ENCODE measurements at regions not wholly inside any gene's neighbourhood (a gene's known extent, or its start where the extent isn't known, plus 50 kb on each side); places are given as distances from the start of the nearest gene placed in this dataset.

DNA sequence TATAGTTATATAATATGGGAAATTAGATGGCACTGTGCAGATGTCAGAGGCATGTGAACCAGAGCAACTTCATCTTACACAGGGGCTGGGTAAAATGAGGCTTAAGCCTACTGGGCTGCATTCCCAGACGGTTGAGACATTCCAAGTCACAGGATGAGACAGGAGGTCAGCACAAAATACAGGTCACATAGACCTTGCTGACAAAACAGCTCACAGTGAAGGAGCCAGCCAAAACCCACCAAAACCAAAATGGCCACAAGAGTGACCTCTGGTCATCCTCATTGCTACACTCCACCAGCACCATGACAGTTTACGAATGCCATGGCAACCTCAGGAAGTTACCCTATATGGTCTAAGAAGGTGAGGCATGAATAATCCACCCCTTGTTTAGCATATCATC lies 479.4 kb downstream of the TLR4 start:
- DNase-seq (ENCODE audit: low read depth, low spot score) (no peak), ATAC-seq (no peak)
- Histone ChIP-seq H3K4me1 (ENCODE audit: control insufficient read depth, insufficient read depth, low read length) (no peaks in the 10 kb centered on the region), H3K9me3 (ENCODE audit: control insufficient read depth, insufficient read depth, low read depth, low read length) (no peaks in the 10 kb centered on the region), H3K36me3 (ENCODE audit: control insufficient read depth, insufficient read depth, low read length) (no peaks in the 10 kb centered on the region), H3K27me3 (ENCODE audit: control insufficient read depth, insufficient read depth, low read length) (no peaks in the 10 kb centered on the region), H3K27ac (ENCODE audit: low read length) (no peak overlapping the region), H3K4me3 (ENCODE audit: low read depth in 2 of 2, low read length in 2 of 2) (no peak overlapping the region)
- TF ChIP-seq TCF7L2 (IDR thresholded peaks at IDR 0.05; ENCODE audit: low read depth, low read length) (no peak), POLR2AphosphoS5 (IDR thresholded peaks at IDR 0.05; ENCODE audit: low read depth, low read length) (no peak), SIN3A (IDR thresholded peaks at IDR 0.05; ENCODE audit: borderline replicate concordance, insufficient read depth, low read depth, low read length) (no peak)
- TF ChIP-seq, protein P1, sequence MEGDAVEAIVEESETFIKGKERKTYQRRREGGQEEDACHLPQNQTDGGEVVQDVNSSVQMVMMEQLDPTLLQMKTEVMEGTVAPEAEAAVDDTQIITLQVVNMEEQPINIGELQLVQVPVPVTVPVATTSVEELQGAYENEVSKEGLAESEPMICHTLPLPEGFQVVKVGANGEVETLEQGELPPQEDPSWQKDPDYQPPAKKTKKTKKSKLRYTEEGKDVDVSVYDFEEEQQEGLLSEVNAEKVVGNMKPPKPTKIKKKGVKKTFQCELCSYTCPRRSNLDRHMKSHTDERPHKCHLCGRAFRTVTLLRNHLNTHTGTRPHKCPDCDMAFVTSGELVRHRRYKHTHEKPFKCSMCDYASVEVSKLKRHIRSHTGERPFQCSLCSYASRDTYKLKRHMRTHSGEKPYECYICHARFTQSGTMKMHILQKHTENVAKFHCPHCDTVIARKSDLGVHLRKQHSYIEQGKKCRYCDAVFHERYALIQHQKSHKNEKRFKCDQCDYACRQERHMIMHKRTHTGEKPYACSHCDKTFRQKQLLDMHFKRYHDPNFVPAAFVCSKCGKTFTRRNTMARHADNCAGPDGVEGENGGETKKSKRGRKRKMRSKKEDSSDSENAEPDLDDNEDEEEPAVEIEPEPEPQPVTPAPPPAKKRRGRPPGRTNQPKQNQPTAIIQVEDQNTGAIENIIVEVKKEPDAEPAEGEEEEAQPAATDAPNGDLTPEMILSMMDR (IDR thresholded peaks at IDR 0.05), result no peak
- TF ChIP-seq, protein P2, sequence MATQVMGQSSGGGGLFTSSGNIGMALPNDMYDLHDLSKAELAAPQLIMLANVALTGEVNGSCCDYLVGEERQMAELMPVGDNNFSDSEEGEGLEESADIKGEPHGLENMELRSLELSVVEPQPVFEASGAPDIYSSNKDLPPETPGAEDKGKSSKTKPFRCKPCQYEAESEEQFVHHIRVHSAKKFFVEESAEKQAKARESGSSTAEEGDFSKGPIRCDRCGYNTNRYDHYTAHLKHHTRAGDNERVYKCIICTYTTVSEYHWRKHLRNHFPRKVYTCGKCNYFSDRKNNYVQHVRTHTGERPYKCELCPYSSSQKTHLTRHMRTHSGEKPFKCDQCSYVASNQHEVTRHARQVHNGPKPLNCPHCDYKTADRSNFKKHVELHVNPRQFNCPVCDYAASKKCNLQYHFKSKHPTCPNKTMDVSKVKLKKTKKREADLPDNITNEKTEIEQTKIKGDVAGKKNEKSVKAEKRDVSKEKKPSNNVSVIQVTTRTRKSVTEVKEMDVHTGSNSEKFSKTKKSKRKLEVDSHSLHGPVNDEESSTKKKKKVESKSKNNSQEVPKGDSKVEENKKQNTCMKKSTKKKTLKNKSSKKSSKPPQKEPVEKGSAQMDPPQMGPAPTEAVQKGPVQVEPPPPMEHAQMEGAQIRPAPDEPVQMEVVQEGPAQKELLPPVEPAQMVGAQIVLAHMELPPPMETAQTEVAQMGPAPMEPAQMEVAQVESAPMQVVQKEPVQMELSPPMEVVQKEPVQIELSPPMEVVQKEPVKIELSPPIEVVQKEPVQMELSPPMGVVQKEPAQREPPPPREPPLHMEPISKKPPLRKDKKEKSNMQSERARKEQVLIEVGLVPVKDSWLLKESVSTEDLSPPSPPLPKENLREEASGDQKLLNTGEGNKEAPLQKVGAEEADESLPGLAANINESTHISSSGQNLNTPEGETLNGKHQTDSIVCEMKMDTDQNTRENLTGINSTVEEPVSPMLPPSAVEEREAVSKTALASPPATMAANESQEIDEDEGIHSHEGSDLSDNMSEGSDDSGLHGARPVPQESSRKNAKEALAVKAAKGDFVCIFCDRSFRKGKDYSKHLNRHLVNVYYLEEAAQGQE (IDR thresholded peaks at IDR 0.05; ENCODE audit: insufficient read depth in 1 of 2, low read depth in 2 of 2, low read length in 1 of 2), result no peak
- POLR2A ChIA-PET, result no interaction called here
- in situ Hi-C loops (cut with HindIII; ENCODE audit: low pct_unique_long_range_greater_than_20kb, low sequenced_read_pairs) (no loop called here), intact Hi-C loops (cut with micrococcal nuclease; ENCODE audit: unreplicated experiment) (no loop called here)
- CTCF ChIA-PET, result no interaction called here
- BruUV-seq (replicated peaks), result no TSS peak

DNA sequence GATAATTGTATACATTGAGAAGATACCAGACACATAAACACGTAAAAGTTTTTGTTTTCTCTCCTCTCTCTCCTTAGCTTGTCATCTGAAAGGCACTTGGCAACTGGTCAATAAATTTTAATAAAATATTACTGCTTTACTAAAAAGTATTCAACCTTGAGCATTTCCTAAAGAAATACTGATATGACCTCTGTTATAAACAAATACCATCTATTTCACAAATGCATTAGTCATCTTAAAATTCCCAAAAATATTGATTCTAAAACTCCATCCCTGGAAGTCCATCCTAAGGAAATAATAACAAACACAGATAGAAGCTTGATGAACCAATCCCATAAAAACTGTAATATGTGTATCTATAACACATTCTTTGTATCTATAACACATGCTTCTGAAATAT lies 483.2 kb downstream of the TLR4 start:
- TF ChIP-seq, protein P2 (IDR thresholded peaks at IDR 0.05; ENCODE audit: insufficient read depth in 1 of 2, low read depth in 2 of 2, low read length in 1 of 2), result no peak
- TF ChIP-seq TCF7L2 (IDR thresholded peaks at IDR 0.05; ENCODE audit: low read depth, low read length), result no peak
- no peak for TF ChIP-seq POLR2AphosphoS5 (IDR thresholded peaks at IDR 0.05; ENCODE audit: low read depth, low read length)
- TF ChIP-seq, protein P1 (IDR thresholded peaks at IDR 0.05), result no peak
- no peak for TF ChIP-seq SIN3A (IDR thresholded peaks at IDR 0.05; ENCODE audit: borderline replicate concordance, insufficient read depth, low read depth, low read length)
- DNase-seq (ENCODE audit: low read depth, low spot score) (no peak), ATAC-seq (no peak)
- in situ Hi-C loops (cut with HindIII; ENCODE audit: low pct_unique_long_range_greater_than_20kb, low sequenced_read_pairs) (no loop called here), intact Hi-C loops (cut with micrococcal nuclease; ENCODE audit: unreplicated experiment) (no loop called here)
- POLR2A ChIA-PET, result no interaction called here
- Histone ChIP-seq H3K36me3 (ENCODE audit: control insufficient read depth, insufficient read depth, low read length) (no peaks in the 10 kb centered on the region), H3K27ac (ENCODE audit: low read length) (no peak overlapping the region), H3K4me3 (ENCODE audit: low read depth in 2 of 2, low read length in 2 of 2) (no peak overlapping the region), H3K4me1 (ENCODE audit: control insufficient read depth, insufficient read depth, low read length) (no peaks in the 10 kb centered on the region), H3K9me3 (ENCODE audit: control insufficient read depth, insufficient read depth, low read depth, low read length) (no peaks in the 10 kb centered on the region), H3K27me3 (ENCODE audit: control insufficient read depth, insufficient read depth, low read length) (no peaks in the 10 kb centered on the region)
- CTCF ChIA-PET, result no interaction called here
- BruUV-seq (replicated peaks), result no TSS peak

All from Panc1 (cell line).